Activated B cell treated with CpG ODN at 0.5 μM for 24 hours (primary cell): ENCODE measurements at regions not wholly inside any gene's neighbourhood (a gene's known extent, or its start where the extent isn't known, plus 50 kb on each side); places are given as distances from the start of the nearest gene placed in this dataset.

Source experiments
- ATAC-seq: fragments of 200-7000 bp; cut with Tn5 transposase; one replicate; pipeline ENCODE4 v1.10.0; 2021; ENCODE audit warnings: low read depth, mild to moderate bottlenecking, moderate library complexity
- CTCF ChIA-PET: fragments of 350-600 bp; sonication (Branson Sonifier 250); formaldehyde crosslinking; loops from one replicate; lab custom pipeline; 2021; ENCODE audit warnings: antibody characterized with exemption; lab: Charles Lee
- POLR2A ChIA-PET: fragments of 350-600 bp; sonication (Branson Sonifier 250); formaldehyde crosslinking; loops from one replicate; lab custom pipeline; 2021; ENCODE audit warnings: antibody characterized with exemption; lab: Charles Lee
- DNase-seq: peaks from one replicate; pipeline ENCODE4 v3.0.0; 2022
- H3K27ac Mint-ChIP-seq: one replicate; pipeline ENCODE4 v1.8.0; 2020; ENCODE audit warnings: mixed read lengths
- H3K27me3 Mint-ChIP-seq: one replicate; pipeline ENCODE4 v1.8.0; 2021; ENCODE audit warnings: mixed read lengths
- H3K36me3 Mint-ChIP-seq: one replicate; pipeline ENCODE4 v1.8.0; 2021; ENCODE audit warnings: low read depth, mixed read lengths
- H3K4me1 Mint-ChIP-seq: one replicate; pipeline ENCODE4 v1.8.0; 2021; ENCODE audit warnings: mixed read lengths
- H3K4me3 Mint-ChIP-seq: one replicate; pipeline ENCODE4 v1.8.0; 2020; ENCODE audit warnings: mild to moderate bottlenecking, mixed read lengths
- H3K9me3 Mint-ChIP-seq: one replicate; pipeline ENCODE4 v1.8.0; 2020; ENCODE audit warnings: mixed read lengths
- intact Hi-C: fragments of 100-400 bp; cut with micrococcal nuclease; formaldehyde crosslinking; loops from one replicate; pipeline ENCODE4 v1.15.1; 2024
- TF ChIP-seq, protein P1 (sequence below): fragments of 200-600 bp; IDR thresholded peaks from one replicate; pipeline ENCODE4 v1.8.0; 2022; ENCODE audit warnings: antibody characterized with exemption, mild to moderate bottlenecking

GRCh38 chr20:7829031-7829430 lies 111.2 kb downstream of the HAO1 start:
- intact Hi-C loops: no loop called here
- Mint-ChIP-seq H3K4me3 (no peak overlapping the region), H3K9me3 (peaks cover 6% of the 10 kb centered on the region), H3K27me3 (no peaks in the 10 kb centered on the region), H3K4me1 (no peaks in the 10 kb centered on the region), H3K36me3 (no peaks in the 10 kb centered on the region), H3K27ac (no peak overlapping the region)
- TF ChIP-seq, protein P1, sequence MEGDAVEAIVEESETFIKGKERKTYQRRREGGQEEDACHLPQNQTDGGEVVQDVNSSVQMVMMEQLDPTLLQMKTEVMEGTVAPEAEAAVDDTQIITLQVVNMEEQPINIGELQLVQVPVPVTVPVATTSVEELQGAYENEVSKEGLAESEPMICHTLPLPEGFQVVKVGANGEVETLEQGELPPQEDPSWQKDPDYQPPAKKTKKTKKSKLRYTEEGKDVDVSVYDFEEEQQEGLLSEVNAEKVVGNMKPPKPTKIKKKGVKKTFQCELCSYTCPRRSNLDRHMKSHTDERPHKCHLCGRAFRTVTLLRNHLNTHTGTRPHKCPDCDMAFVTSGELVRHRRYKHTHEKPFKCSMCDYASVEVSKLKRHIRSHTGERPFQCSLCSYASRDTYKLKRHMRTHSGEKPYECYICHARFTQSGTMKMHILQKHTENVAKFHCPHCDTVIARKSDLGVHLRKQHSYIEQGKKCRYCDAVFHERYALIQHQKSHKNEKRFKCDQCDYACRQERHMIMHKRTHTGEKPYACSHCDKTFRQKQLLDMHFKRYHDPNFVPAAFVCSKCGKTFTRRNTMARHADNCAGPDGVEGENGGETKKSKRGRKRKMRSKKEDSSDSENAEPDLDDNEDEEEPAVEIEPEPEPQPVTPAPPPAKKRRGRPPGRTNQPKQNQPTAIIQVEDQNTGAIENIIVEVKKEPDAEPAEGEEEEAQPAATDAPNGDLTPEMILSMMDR: no peak
- ATAC-seq: no peak
- ChIA-PET POLR2A (no interaction called here), CTCF (no interaction called here)
- DNase-seq: no peak

GRCh38 chr20:7829776-7830175 lies 110.5 kb downstream of the HAO1 start:
- Mint-ChIP-seq H3K27ac (no peak overlapping the region), H3K36me3 (no peaks in the 10 kb centered on the region), H3K9me3 (peaks cover 7% of the 10 kb centered on the region), H3K4me3 (no peak overlapping the region), H3K4me1 (no peaks in the 10 kb centered on the region), H3K27me3 (no peaks in the 10 kb centered on the region)
- CTCF ChIA-PET: no interaction called here
- TF ChIP-seq, protein P1: no peak
- ATAC-seq (no peak), DNase-seq (no peak)
- intact Hi-C loops: no loop called here
- POLR2A ChIA-PET: no interaction called here
